Ovary (tissue), 7 donors: ENCODE measurements at regions not wholly inside any gene's neighbourhood (a gene's known extent, or its start where the extent isn't known, plus 50 kb on each side); places are given as distances from the start of the nearest gene placed in this dataset.

Experiments
- DNase-seq, 5 donors: peaks; one replicate each; pipeline ENCODE4 v3.0.0-alpha.2; 2019 to 2020
- H3K27ac ChIP-seq, 2 donors: fragments of 200-600 bp; one replicate each; pipeline versions ENCODE4 v1.5.1 to v1.8.0; 2019 to 2022
- H3K27me3 ChIP-seq: fragments of 200-600 bp; one replicate; pipeline ENCODE4 v1.8.0; 2022
- H3K36me3 ChIP-seq: fragments of 200-600 bp; sonication (generic); one replicate; pipeline ENCODE4 v1.5.1; 2019
- H3K4me1 ChIP-seq: one replicate; pipeline ENCODE4 v1.8.1; 2013; ENCODE audit warnings: mild to moderate bottlenecking, moderate library complexity; ENCODE audit not compliant: insufficient read depth
- H3K4me3 ChIP-seq: fragments of 200-600 bp; sonication (generic); one replicate; pipeline ENCODE4 v1.5.1; 2017
- H3K9me3 ChIP-seq, 2 donors: fragments of 200-600 bp in 1 of 2; sonication (generic) in 1 of 2; one replicate each; pipeline versions ENCODE4 v1.5.1 to v1.8.1; 2013 to 2019; ENCODE audit warnings: mild to moderate bottlenecking in 1 of 2, moderate library complexity in 1 of 2
- EP300 ChIP-seq: sonication (generic); formaldehyde crosslinking; IDR thresholded peaks from one replicate; pipeline ENCODE4 v1.6.1; 2017; ENCODE audit warnings: antibody characterized with exemption
- POLR2A ChIP-seq: fragments of 450-650 bp; IDR thresholded peaks from one replicate; pipeline ENCODE4 v1.6.1; 2017; ENCODE audit warnings: antibody characterized with exemption, mild to moderate bottlenecking, moderate library complexity
- WGBS, 3 donors: extraction: QIAGEN DNeasy Blood & Tissue Kit in 1 of 3; methylation state at CpG; one replicate each; pipeline versions ENCODE4 v1.1.5 to v1.1.7; 2013 to 2017; 5-methylcytosine and 5-hydroxymethylcytosine counted together
- intact Hi-C, 4 donors: fragments of 100-400 bp; cut with DNase I; formaldehyde crosslinking; loops; one replicate each; pipeline versions ENCODE4 v1.11.0 to v1.15.1; 2022 to 2023
- TF ChIP-seq, protein P1 (sequence below), 3 donors: fragments of 450-650 bp in 2 of 3; fragments of 200-600 bp in 1 of 3; IDR thresholded peaks; one replicate each; pipeline versions ENCODE4 v1.5.1 to v1.8.0; 2016 to 2022; ENCODE audit warnings: antibody characterized with exemption in 3 of 3, mild to moderate bottlenecking in 1 of 3
- donor health status: DM: no; HTN: no; CAD: no; lungs with moderate emphysema.
- donor health status: DM: no; HTN: no; CAD: no.
- donor health status: Bipolar disorder and iron deficiency.
- donor health status: DM: no; HTN: no; CAD: no.
- donor health status: DM: yes; HTN: yes; CAD: no.

DNA sequence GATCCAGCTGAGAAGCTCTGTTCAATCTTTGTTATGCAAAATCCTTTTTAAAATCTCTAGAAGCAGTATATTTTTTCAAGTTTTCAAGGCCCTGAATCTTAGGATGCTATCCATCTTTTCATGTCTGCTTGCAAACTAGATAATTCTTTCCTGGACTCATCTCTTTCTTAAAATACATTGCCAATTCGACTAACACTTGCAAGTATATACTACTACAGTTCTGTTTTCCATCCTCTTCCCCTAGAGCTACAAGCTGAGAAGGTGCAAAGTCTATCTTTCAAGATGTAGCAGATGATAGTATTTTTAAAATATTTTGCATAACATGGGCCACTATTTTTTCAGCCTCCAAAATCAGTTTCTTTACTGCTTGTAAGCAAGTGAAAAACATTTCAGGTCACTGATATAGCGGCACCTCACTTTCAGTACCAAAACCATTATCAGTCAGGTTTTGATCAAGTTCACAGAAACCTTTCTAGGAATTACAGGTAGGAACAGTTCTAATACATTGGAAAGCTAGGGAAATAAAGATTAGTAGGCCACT is 196.4 kb upstream of the CDH20 start:
- Histone ChIP-seq H3K27me3 (no peaks in the 10 kb centered on the region), H3K4me1 (no peaks in the 10 kb centered on the region), H3K9me3 (no peaks in the 10 kb centered on the region), H3K27ac (no peak overlapping the region), H3K36me3 (no peaks in the 10 kb centered on the region), H3K4me3 (no peak overlapping the region)
- no peak for TF ChIP-seq EP300
- no peak for TF ChIP-seq POLR2A
- TF ChIP-seq, protein P1, sequence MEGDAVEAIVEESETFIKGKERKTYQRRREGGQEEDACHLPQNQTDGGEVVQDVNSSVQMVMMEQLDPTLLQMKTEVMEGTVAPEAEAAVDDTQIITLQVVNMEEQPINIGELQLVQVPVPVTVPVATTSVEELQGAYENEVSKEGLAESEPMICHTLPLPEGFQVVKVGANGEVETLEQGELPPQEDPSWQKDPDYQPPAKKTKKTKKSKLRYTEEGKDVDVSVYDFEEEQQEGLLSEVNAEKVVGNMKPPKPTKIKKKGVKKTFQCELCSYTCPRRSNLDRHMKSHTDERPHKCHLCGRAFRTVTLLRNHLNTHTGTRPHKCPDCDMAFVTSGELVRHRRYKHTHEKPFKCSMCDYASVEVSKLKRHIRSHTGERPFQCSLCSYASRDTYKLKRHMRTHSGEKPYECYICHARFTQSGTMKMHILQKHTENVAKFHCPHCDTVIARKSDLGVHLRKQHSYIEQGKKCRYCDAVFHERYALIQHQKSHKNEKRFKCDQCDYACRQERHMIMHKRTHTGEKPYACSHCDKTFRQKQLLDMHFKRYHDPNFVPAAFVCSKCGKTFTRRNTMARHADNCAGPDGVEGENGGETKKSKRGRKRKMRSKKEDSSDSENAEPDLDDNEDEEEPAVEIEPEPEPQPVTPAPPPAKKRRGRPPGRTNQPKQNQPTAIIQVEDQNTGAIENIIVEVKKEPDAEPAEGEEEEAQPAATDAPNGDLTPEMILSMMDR (IDR thresholded peaks at IDR 0.05), result no peak
- no peak for DNase-seq
- intact Hi-C loops, result no loop called here
- 77 to 81% (median 79%) methylated on average over 2 of the region's 2 CpGs for WGBS, 3 donors

DNA sequence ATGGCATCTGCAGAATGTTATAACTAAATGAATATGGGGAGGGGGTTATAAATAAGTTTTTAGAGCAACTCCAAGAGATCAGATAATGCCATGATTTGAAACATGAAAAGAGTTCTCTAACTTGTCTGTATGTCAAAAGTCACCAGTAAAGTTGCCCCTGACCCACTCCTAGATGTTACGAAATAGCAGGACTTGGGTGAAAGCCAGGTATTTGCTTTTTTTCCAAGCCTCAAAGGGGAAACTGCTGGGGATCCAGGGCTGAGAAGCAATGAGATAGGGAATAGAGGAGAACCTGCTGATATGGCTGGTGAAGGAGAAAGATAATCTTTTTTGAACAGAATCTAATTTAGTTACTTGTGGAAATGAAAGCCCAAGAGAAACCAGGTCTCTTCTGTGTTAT is 191.5 kb upstream of the CDH20 start:
- Histone ChIP-seq H3K27me3 (no peaks in the 10 kb centered on the region), H3K4me3 (no peak overlapping the region), H3K36me3 (no peaks in the 10 kb centered on the region), H3K9me3 (no peaks in the 10 kb centered on the region), H3K27ac (no peak overlapping the region), H3K4me1 (no peaks in the 10 kb centered on the region)
- intact Hi-C loops, result no loop called here
- DNase-seq, result no peak
- TF ChIP-seq, protein P1 (IDR thresholded peaks at IDR 0.05), result no peak
- TF ChIP-seq EP300, result no peak
- WGBS, 3 donors, result 44 to 55% (median 53%) methylated on average over 1 of the region's 1 CpG

DNA sequence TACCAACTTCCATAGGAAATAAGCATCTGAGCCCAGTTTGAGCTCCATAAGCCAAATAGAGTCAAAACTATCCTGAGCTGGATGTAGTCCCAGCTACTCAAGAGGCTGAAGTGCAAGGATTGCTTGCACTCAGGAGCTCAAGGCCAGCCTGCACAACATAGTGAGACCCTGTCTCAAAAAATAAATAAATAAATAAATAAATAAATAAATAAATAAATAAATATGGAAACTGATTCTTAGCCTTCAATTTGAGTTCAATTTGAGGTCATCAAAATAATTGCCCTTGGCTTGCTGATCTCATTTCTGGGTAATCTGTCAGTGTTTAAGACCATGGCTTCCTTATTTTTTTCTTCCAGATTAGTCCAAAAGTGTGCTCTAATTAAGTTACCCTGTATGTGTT is 184.9 kb upstream of the CDH20 start:
- Histone ChIP-seq H3K27ac (no peak overlapping the region), H3K36me3 (no peaks in the 10 kb centered on the region), H3K4me3 (no peak overlapping the region), H3K9me3 (no peaks in the 10 kb centered on the region), H3K4me1 (no peaks in the 10 kb centered on the region), H3K27me3 (peaks cover 3% of the 10 kb centered on the region)
- no peak for DNase-seq
- intact Hi-C loops, result no loop called here
- TF ChIP-seq POLR2A, result no peak
- no peak for TF ChIP-seq EP300
- TF ChIP-seq, protein P1 (IDR thresholded peaks at IDR 0.05), result no peak

DNA sequence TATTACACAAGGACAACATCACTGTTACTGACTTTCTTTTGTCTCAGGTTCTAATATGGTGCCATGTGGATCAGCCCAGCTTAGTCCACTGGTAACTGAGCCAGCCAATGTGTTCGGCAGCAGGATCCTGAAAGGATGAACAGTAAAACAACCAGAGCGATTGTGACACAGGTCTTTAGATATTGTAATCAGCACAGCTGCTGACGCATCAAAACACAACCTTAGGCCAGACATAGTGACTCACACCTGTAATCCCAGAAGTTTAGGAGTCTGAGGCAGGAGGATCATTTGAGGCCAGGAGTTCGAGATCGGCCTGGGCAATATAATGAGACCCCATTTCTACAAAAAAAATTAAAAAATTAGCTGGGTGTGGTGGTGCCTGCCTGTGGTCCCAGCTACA is 183.4 kb upstream of the CDH20 start:
- no peak for DNase-seq
- H3K27me3 ChIP-seq, result peaks cover 3% of the 10 kb centered on the region
- WGBS, 3 donors, result 94 to 96% (median 94%) methylated on average over 5 of the region's 5 CpGs
- intact Hi-C loops, result no loop called here
- no peak for TF ChIP-seq EP300
- TF ChIP-seq, protein P1 (IDR thresholded peaks at IDR 0.05), result no peak
- TF ChIP-seq POLR2A, result no peak
- no peaks in the 10 kb centered on the region for H3K4me1 ChIP-seq
- no peak overlapping the region for H3K27ac ChIP-seq
- H3K36me3 ChIP-seq, result no peaks in the 10 kb centered on the region
- no peak overlapping the region for H3K4me3 ChIP-seq
- H3K9me3 ChIP-seq, result no peaks in the 10 kb centered on the region

DNA sequence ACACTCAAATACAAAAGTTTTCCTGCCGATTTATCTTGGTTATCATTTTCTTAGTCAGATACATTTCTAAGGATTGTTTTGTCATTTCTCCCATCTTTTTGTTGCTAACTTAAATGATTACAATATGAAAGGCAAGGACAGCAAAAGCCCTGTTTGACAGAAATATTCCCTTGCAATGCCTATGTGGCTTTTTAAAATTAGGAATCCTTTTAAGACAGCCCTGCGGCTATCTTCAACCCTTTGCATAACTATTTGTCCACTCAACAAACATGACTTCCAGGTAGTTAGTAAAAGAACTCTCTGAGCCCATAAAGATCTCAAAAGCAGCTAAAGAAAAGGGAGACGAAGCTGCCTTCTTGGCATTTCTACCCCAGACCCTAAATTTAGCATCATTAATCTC is 179.7 kb upstream of the CDH20 start:
- 73 to 89% (median 88%) methylated on average over 3 of the region's 3 CpGs for WGBS, 3 donors
- H3K9me3 ChIP-seq, result no peaks in the 10 kb centered on the region
- TF ChIP-seq EP300 (no peak), POLR2A (no peak)
- TF ChIP-seq, protein P1 (IDR thresholded peaks at IDR 0.05), result no peak
- no peaks in the 10 kb centered on the region for H3K4me1 ChIP-seq
- no peak overlapping the region for H3K27ac ChIP-seq
- H3K27me3 ChIP-seq, result peaks cover 3% of the 10 kb centered on the region
- DNase-seq, result no peak
- no peaks in the 10 kb centered on the region for H3K36me3 ChIP-seq
- intact Hi-C loops, result no loop called here
- H3K4me3 ChIP-seq, result no peak overlapping the region
